ENCODE measurements at regions not wholly inside any gene's neighbourhood (a gene's known extent, or its start where the extent isn't known, plus 50 kb on each side); places are given as distances from the start of the nearest gene placed in this dataset.

DNA sequence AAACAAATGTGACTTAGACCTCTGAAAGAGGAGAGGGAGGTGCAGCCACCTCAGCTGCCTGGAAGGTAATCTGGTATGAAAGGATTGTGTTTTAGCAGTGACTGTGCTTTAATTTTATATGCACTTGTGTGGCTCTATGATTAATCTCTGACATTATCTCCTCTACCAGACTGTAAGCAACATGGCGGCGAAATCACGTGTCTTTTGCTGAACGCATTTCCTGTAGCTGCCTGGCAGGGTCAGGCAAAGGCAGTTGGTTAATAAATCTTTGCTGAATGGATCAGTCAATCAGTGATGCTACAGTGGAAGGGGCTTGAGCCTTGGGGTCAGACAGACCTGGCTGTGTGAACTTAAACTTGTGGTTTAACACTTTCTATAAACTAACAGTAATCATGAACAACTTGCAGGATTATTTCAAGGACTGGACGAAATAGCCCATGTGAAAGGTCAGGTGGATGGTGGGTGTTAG, 96.9 kb downstream of the ADSS2 start:
- Histone ChIP-seq H3K9me3 (ENCODE audit: control insufficient read depth, low read length) (no peaks in the 10 kb centered on the region), H3K4me3 (ENCODE audit: insufficient read depth, low read depth, low read length, poor library complexity, severe bottlenecking) (no peak overlapping the region), H3K27ac (ENCODE audit: insufficient read depth, low read length, poor library complexity, severe bottlenecking) (no peak overlapping the region), H3K27me3 (replicated peaks; ENCODE audit: control insufficient read depth, insufficient read depth, low read length, poor library complexity, severe bottlenecking) (no peaks in the 10 kb centered on the region), H3K4me1 (ENCODE audit: control insufficient read depth, insufficient read depth, low read length, poor library complexity, severe bottlenecking) (no peaks in the 10 kb centered on the region), H3K36me3 (ENCODE audit: control insufficient read depth, insufficient read depth, low read length) (no peaks in the 10 kb centered on the region)
- DNase-seq: no peak

DNA sequence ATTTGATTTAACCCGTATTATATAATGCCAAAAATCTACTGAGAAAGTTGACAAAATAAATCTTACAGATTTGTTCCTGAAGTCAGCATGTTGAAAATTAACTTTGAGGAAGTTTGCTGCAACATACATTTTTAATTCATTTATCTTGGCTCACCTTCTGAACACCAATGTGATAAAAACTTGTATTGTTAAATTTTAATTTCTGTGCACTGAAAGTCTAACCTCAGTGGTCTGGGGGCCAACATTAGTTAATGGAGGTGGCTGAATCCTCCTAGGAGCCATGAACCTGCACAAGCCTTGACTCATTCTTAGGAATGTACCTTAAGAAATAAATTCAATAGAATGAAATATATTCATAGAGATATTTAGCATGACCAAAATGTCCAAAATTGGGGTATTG, 95.3 kb downstream of the ADSS2 start:
- Histone ChIP-seq H3K36me3 (ENCODE audit: control insufficient read depth, insufficient read depth, low read length) (no peaks in the 10 kb centered on the region), H3K27ac (ENCODE audit: insufficient read depth, low read length, poor library complexity, severe bottlenecking) (no peak overlapping the region), H3K4me1 (ENCODE audit: control insufficient read depth, insufficient read depth, low read length, poor library complexity, severe bottlenecking) (no peaks in the 10 kb centered on the region), H3K4me3 (ENCODE audit: insufficient read depth, low read depth, low read length, poor library complexity, severe bottlenecking) (no peak overlapping the region), H3K27me3 (replicated peaks; ENCODE audit: control insufficient read depth, insufficient read depth, low read length, poor library complexity, severe bottlenecking) (no peaks in the 10 kb centered on the region), H3K9me3 (ENCODE audit: control insufficient read depth, low read length) (no peaks in the 10 kb centered on the region)
- DNase-seq: no peak
